GM12878 (cell line): ENCODE measurements at regions not wholly inside any gene's neighbourhood (a gene's known extent, or its start where the extent isn't known, plus 50 kb on each side); places are given as distances from the start of the nearest gene placed in this dataset.

ENCODE experiments used
- ATAC-seq: fragments of 200-7000 bp; cut with Tn5 transposase; 3 replicates; pipeline ENCODE4 v1.9.1; 2020; ENCODE audit warnings: mild to moderate bottlenecking, moderate library complexity
- BruUV-seq: library from RNA; stranded (reverse); fragments of 400-500 nt; replicated peaks from 2 replicates; lab custom pipeline; 2021; lab: Mats Ljungman, UMichigan
- CTCF ChIA-PET: fragments of 300-600 bp; sonication (Branson Sonifier 250); formaldehyde crosslinking; extraction: SDS; loops from one replicate; lab custom pipeline; 2021; ENCODE audit warnings: inconsistent platforms; lab: Yijun Ruan, JAX
- POLR2A ChIA-PET: fragments of 350-600 bp; formaldehyde crosslinking; extraction: SDS; loops from one replicate; lab custom pipeline; 2021; ENCODE audit warnings: inconsistent platforms; lab: Charles Lee
- RAD21 ChIA-PET: fragments of 300-600 bp; sonication (Branson Sonifier 250); formaldehyde crosslinking; loops from one replicate; lab custom pipeline; 2023; ENCODE audit warnings: antibody characterized with exemption; ENCODE audit not compliant: unreplicated experiment; lab: Charles Lee
- SMC1A ChIA-PET: fragments of 300-600 bp; sonication (Branson Sonifier 250); formaldehyde crosslinking; loops from one replicate; lab custom pipeline; 2023; ENCODE audit not compliant: unreplicated experiment, uncharacterized antibody; lab: Charles Lee
- DNase-seq: peaks from one replicate; pipeline ENCODE4 v3.0.0-alpha.2; 2011; ENCODE audit warnings: low read depth, low spot score
- FAIRE-seq: peaks from 3 replicates; lab custom pipeline; 2011; peaks lifted over from hg19 to GRCh38; lab: Jason Lieb, UNC
- H2AFZ ChIP-seq: 2 replicates; pipeline ENCODE4 v1.6.0; 2011; ENCODE audit warnings: low read depth, low read length, control low read depth; ENCODE audit not compliant: control insufficient read depth
- H3K27ac ChIP-seq: 2 replicates; pipeline ENCODE4 v1.5.1; 2011; ENCODE audit warnings: control low read depth; ENCODE audit not compliant: control insufficient read depth, insufficient read depth
- H3K27me3 ChIP-seq, 2 experiments: replicated peaks in 1 of 2; 2 replicates each; pipeline versions ENCODE4 v1.6.0 to v1.6.1; 2011; ENCODE audit warnings: low read length in 1 of 2; ENCODE audit not compliant: control insufficient read depth in 2 of 2, insufficient read depth in 2 of 2
- H3K36me3 ChIP-seq, 2 experiments: 2 replicates each; pipeline ENCODE4 v1.5.1; 2011; ENCODE audit warnings: low read length in 1 of 2; ENCODE audit not compliant: control insufficient read depth in 2 of 2, insufficient read depth in 2 of 2
- H3K4me1 ChIP-seq: 2 replicates; pipeline ENCODE4 v1.6.1; 2011; ENCODE audit warnings: mild to moderate bottlenecking, low read length, moderate library complexity, mixed read lengths; ENCODE audit not compliant: control insufficient read depth, insufficient read depth
- H3K4me2 ChIP-seq: 2 replicates; pipeline ENCODE4 v1.6.0; 2011; ENCODE audit warnings: control low read depth; ENCODE audit not compliant: control insufficient read depth, insufficient read depth
- H3K4me3 ChIP-seq: fragments of 200-600 bp; sonication (generic); 2 replicates; pipeline ENCODE4 v1.5.1; 2016
- H3K79me2 ChIP-seq: 2 replicates; pipeline ENCODE4 v1.6.0; 2011; ENCODE audit warnings: low read length; ENCODE audit not compliant: control insufficient read depth, insufficient read depth
- H3K9ac ChIP-seq: 2 replicates; pipeline ENCODE4 v1.8.0; 2011; ENCODE audit warnings: low read length, control low read depth, mixed read lengths; ENCODE audit not compliant: control insufficient read depth, insufficient read depth
- H3K9me3 ChIP-seq: replicated peaks from 3 replicates; pipeline ENCODE4 v1.5.1; 2011; ENCODE audit warnings: mild to moderate bottlenecking, low read length; ENCODE audit not compliant: control insufficient read depth, insufficient read depth
- H4K20me1 ChIP-seq: 2 replicates; pipeline ENCODE4 v1.6.0; 2011; ENCODE audit not compliant: control insufficient read depth, insufficient read depth
- CHD2 ChIP-seq: IDR thresholded peaks from 2 replicates; pipeline ENCODE4 v1.6.1; 2011; ENCODE audit warnings: low read depth, low read length, improper control_type of control experiment, borderline replicate concordance
- ETV6 ChIP-seq, 2 experiments: fragments of 450-650 bp in 1 of 2; IDR thresholded peaks in 1 of 2; conservative IDR thresholded peaks in 1 of 2; 2 replicates each; pipeline ENCODE4 v1.6.1; 2014; ENCODE audit warnings: antibody characterized with exemption in 1 of 2, borderline replicate concordance in 1 of 2, low read depth in 1 of 2, mild to moderate bottlenecking in 1 of 2, moderate library complexity in 1 of 2
- HDAC6 ChIP-seq: fragments of 200-600 bp; sonication (generic); IDR thresholded peaks from one replicate; pipeline ENCODE4 v1.8.0; 2017; ENCODE audit warnings: antibody characterized with exemption; ENCODE audit not compliant: unreplicated experiment
- IRF4 ChIP-seq: IDR thresholded peaks from 2 replicates; pipeline ENCODE4 v1.6.1; 2011; ENCODE audit warnings: low read depth, low read length
- KAT2A ChIP-seq: conservative IDR thresholded peaks from 2 replicates; pipeline ENCODE4 v1.6.1; 2011; ENCODE audit warnings: low read depth, low read length; ENCODE audit not compliant: control insufficient read depth
- POLR2A ChIP-seq: IDR thresholded peaks from 2 replicates; pipeline ENCODE4 v1.6.1; 2011; ENCODE audit warnings: low read depth, mild to moderate bottlenecking, low read length
- POU2F2 ChIP-seq: IDR thresholded peaks from 3 replicates; pipeline ENCODE4 v1.6.1; 2011; ENCODE audit warnings: low read depth, mild to moderate bottlenecking, low read length, borderline replicate concordance
- PRDM15 ChIP-seq: fragments of 450-650 bp; formaldehyde crosslinking; IDR thresholded peaks from 2 replicates; pipeline ENCODE4 v1.4.0; 2020; ENCODE audit warnings: mild to moderate bottlenecking, moderate library complexity
- SMC3 ChIP-seq: IDR thresholded peaks from 2 replicates; pipeline ENCODE4 v1.6.1; 2011; ENCODE audit warnings: low read length, improper control_type of control experiment, borderline replicate concordance
- TCF3 ChIP-seq: IDR thresholded peaks from 2 replicates; pipeline ENCODE4 v1.6.1; 2012; ENCODE audit warnings: low read depth, mild to moderate bottlenecking, low read length, borderline replicate concordance; ENCODE audit not compliant: insufficient read depth
- WRNIP1 ChIP-seq: IDR thresholded peaks from 2 replicates; pipeline ENCODE4 v1.6.1; 2011; ENCODE audit warnings: low read depth, low read length, improper control_type of control experiment, borderline replicate concordance
- ZNF24 ChIP-seq: fragments of 450-650 bp; IDR thresholded peaks from 2 replicates; pipeline ENCODE4 v1.6.1; 2017; ENCODE audit warnings: antibody characterized with exemption, mild to moderate bottlenecking
- ZNF384 ChIP-seq: IDR thresholded peaks from 2 replicates; pipeline ENCODE4 v1.6.1; 2012; ENCODE audit warnings: low read depth, mild to moderate bottlenecking, low read length, improper control_type of control experiment, borderline replicate concordance
- WGBS: methylation state at CpG from one replicate; pipeline ENCODE4 v1.1.6; 2016; ENCODE audit warnings: low lambda C conversion rate; ENCODE audit not compliant: insufficient replicate concordance, insufficient coverage; ENCODE audit errors: missing lambda C conversion rate; 5-methylcytosine and 5-hydroxymethylcytosine counted together
- in situ Hi-C: fragments of 300-500 bp; cut with MboI; formaldehyde crosslinking; loops from 9 replicates; pipeline ENCODE4 v1.14.3; 2018; ENCODE audit warnings: mixed read lengths
- intact Hi-C: fragments of 100-400 bp; cut with micrococcal nuclease; formaldehyde crosslinking; loops from one replicate; pipeline ENCODE4 v1.14.2; 2022; ENCODE audit not compliant: unreplicated experiment

GRCh38 chr10:42477170-42477569 is 161.2 kb downstream of the ZNF33B start:
- Histone ChIP-seq H3K27me3 (no peaks in the 10 kb centered on the region), H3K4me3 (no peak overlapping the region), H3K27ac (no peak overlapping the region), H3K9me3 (no peaks in the 10 kb centered on the region; the same call in 2 of the 3 replicates), H2AFZ (no peak overlapping the region), H3K4me1 (no peaks in the 10 kb centered on the region), H4K20me1 (no peaks in the 10 kb centered on the region), H3K79me2 (no peaks in the 10 kb centered on the region), H3K36me3 (no peaks in the 10 kb centered on the region), H3K4me2 (no peak overlapping the region), H3K9ac (no peak overlapping the region)
- FAIRE-seq: no peak
- no peak for ATAC-seq
- whole genome bisulfite sequencing: 72% methylated on average over 19 of the region's 19 CpGs
- in situ Hi-C loops: no loop called here
- POLR2A ChIA-PET: no interaction called here
- CTCF ChIA-PET: no interaction called here
- no TSS peak for BruUV-seq
- TF ChIP-seq PRDM15 (no peak), IRF4 (no peak), CHD2 (no peak), WRNIP1 (no peak), ZNF24 (no peak), SMC3 (no peak), TCF3 (no peak), ZNF384 (no peak), KAT2A (no peak), POLR2A (no peak), HDAC6 (no peak), POU2F2 (no peak), ETV6 (conservative IDR thresholded peaks at IDR 0.05 in 1 of 2, IDR thresholded peaks at IDR 0.05 in 1 of 2; ENCODE audit: borderline replicate concordance in 1 of 2, low read depth in 1 of 2) (no peak)
- SMC1A ChIA-PET: no interaction called here
- intact Hi-C loops: no loop called here
- RAD21 ChIA-PET: no interaction called here
- no peak for DNase-seq
